GM18870 (cell line): ENCODE measurements at regions not wholly inside any gene's neighbourhood (a gene's known extent, or its start where the extent isn't known, plus 50 kb on each side); places are given as distances from the start of the nearest gene placed in this dataset.
"Not testable (repeated sequence)": the region's sequence is repeated elsewhere in the genome, so short reads cannot be mapped to it uniquely, and the experiment has no call there.

Experiments used
- ATAC-seq: cut with Tn5 transposase; IDR thresholded peaks from one replicate; pipeline ENCODE4 v1.9.1; 2021; ENCODE audit warnings: moderate library complexity; ENCODE audit not compliant: unreplicated experiment

DNA sequence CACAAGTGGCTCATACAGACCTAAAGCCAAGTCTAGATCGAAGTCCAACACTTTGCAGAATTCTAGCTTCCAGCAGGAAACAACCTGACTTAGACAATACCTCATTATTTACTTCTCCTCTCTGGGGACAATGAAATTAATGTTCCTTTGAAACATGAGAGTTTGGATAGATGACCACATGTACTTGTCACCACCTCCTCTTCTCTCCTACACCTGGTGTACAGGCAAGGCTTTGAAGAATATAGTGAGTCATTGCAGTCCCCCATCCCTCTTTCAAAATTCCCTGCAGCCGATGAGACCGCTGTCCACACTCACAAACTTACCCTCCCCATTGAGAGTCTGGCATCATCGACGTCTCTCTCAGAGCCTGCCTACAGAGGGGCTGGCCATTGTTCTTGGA is 189.0 kb upstream of the HES1 start:
- ATAC-seq: no peak

GRCh38 chr3:193947596-193947995 is 188.4 kb upstream of the HES1 start:
- ATAC-seq: no peak

DNA sequence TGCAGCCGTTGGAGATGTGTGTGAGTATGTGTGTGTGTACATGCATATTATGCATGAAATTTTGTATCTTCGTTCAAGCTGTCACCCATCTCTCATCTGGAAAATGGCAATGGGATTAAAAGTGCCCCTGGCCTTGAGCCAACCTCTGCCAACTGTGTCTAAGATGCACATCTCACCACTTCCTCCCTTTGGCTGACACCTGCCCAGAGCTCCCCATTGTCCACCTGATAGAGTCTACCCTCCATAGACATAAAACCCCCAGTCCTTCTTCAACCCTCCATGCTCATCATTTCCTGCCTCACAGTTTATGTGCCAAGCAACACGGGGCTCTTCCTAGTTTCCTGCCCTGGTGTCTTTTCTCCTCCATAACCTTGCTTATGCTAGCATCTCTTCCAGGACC is 187.5 kb upstream of the HES1 start:
- no peak for ATAC-seq

DNA sequence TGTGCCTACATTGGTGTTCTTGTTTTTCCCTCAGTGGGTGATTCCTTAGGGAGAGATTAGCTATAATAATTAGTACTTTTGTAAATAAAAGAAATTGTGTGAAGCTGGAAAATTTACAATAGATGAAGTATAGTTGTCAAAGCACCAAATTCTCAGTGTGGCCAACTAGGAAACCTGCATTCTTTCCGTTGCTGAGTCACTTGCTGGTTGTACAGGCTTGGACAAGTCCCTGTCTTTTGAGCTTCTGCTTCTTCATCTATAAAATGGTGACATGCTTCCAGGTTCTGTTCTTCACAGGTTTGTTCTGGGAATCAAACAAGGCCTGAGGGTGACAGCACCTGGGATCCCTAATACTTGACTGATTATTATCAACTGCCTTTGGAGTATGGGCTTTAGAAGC is 184.1 kb upstream of the HES1 start:
- no peak for ATAC-seq

DNA sequence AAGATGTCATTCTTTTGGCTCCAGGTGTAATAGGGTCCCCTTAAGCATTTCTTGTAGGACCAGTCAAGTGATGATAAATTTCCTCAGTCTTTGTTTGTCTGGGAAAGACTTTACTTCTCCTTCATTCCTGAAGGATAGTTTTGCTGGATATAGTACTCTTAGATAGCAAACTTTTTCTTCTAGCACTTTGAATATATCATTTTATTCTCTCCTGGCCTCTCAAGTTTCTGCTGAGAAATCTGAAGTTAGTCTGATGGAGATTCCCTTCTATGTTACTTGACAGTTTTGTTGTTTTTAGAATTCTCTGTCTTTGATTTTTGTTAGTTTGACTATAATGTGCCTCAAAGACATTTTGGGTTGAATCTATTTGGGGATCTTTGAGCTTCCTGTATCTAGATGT is 181.2 kb upstream of the HES1 start:
- no peak for ATAC-seq

DNA sequence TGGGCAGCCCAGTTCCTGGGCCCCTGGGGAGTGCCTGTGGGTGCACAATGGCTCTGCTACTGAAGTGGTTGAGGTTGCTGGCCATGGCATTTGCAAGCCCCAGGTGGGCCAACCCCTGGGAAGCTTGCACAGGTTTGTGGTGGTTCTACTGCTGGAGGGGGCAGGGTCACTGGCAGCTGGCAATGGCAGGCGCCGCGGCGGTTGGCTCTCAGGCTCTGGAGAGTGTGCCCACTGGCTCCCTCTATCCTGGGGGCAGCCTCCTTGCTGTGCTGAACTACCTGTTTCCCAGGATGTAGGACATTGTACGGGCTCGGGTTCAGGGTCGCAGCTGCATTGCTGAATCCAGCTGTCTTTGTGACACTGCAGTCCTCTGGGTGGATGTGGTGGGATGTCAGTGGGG is 180.2 kb upstream of the HES1 start:
- no peak for ATAC-seq

DNA sequence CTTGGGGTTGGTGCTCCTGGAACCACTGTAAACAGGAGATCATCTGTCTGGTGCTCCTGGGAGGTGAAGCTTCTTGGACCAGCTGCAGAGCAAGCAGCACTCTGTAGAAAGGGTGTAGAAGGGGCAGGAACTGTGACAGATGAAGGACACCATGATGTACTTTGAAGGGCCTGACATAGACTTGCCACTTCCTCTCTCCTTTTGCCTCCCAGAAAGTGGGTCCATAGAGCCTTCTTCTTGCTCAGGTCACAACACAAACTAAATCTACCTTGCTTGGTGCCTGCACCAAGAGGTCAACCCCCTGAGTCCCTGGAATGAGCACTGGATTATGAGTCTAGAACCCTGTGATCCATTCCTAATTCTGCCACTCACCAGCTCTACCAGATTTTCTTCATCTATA is 176.1 kb upstream of the HES1 start:
- ATAC-seq: no peak

GRCh38 chr3:193960487-193961274 is 175.3 kb upstream of the HES1 start:
- ATAC-seq: no peak

DNA sequence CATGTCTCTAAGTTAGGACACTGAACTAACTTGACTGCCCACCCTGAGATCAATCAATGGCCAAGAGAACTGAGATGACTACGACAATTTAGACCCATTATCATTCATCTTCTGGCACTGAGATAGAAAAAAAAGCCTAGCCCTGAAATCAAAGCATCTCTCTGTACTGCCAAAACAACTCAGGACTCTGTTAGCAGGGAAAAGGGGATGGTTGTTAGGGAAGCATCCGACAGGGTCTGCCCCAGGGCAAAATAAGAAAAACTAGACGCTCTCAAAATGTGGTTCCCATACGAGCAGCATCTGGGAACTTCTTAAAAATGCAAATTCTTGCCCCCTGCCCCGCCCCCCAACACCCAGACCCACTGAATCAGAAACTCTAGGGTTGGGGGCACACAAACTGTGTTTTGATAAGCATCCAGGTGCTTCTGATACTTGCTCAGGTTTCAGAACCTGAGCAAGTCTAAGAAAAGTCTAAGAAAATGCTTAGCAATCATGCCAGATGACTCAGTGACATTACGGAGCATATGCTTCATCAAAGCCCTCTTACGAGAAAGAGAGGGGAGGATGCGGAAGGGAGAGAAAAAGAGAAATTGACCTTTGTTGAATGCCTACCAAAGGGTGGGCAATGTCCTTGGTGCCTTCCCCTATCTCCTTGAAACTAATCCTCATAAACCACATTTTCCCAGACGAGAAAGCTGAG is 172.8 kb upstream of the HES1 start:
- no peak for ATAC-seq

DNA sequence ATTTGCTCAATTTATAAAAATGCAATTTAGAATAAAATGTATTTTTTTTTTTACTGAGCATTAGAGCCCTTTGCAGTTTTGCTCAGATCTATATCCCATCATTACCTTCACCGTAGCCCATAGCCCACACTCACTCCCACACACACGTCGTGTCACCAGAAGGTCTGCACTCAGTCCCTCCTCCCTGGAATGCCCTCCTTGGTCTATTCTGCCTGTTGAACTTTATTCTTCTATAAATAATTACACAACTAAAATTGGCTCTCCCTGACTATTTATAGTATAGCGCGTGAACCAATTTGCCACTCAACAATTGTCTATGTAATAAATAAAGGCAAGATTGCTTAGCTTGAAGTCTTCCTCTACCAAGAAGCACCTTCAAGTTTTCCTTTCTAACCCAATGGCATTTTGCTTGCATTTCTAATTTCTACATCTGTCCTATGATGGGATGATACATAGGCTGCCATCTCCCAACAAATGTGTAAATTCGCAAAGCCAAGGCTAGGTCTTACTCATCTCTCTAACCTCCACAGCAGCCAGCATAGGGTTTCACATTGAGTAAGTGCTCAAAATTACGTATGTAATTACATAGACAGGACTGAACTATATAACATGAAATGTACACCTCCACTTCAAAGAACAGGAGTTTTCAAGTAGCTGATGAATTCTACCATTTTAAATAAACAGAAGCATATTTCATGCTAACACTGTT is 172.0 kb upstream of the HES1 start:
- peak; percentile 97 for ATAC-seq

DNA sequence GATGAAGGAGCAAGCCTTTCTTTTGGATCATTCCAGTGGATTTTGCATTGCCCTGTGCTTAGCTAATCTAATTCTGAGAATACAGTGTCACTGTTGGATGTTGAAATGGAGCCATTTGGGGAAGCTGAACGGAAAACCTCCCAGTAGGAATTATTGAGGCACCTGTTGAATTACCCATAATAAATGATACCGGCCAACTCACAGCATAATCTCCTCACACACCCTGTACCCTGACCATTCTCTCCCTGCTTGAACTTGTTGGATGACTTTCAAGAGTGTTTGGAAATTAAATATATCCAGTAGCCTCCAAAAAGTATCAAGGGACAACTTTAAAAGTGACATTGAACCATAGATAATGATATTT is 171.4 kb upstream of the HES1 start:
- ATAC-seq: peak; percentile 14

DNA sequence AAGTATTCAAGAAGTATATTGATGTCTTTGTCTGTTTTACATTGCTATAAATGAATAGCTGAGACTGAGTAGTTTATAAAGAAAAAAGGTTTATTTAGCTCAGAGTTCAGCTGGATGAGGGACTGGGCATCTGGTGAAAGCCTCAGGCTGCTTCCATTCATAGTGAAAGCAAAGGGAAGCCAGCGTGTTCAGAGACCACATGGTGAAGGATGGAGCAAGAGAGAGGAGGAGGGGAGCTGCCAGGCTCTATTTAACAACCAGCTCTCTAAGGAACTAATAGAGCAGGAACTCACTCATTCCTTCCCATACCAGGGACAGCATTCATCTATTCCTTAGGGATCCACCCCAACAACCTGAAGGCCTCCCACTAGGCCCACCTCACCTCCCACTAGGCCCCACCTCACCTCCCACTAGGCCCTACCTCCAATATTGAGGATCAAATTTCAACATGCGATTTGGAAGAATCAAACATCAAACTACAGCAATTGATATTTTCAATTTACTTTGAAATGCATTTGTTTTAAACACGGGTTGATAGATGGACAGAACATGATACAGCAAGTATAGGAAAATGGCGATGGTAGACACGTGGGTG is 167.5 kb upstream of the HES1 start:
- no peak for ATAC-seq

DNA sequence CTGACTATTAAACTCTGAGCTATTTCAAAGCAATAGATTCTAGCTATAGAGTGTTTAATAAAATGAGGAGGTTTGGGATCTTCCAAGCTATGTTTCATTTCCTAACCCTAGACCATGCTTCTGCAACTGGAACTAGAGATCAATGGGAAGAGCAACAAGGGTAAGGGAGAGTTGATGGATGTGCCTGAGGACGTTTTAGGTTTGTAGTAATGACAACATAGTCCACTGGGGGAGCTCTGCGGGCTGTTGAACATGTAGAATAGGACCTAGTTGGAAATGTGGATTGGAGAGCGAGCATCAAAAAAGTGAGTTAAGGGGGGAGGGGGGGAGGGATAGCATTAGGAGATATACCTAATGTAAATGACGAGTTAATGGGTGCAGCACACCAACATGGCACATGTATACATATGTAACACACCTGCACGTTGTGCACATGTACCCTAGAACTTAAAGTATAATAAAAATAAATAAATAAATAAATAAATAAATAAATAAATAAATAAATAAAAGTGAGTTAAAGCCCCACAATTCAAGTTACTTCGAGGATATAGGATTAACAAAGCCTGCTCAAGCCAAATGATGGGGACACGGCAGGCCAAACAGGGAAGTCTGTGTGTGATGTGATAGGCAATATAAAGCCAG is 165.7 kb upstream of the HES1 start:
- ATAC-seq: not testable (repeated sequence)

GRCh38 chr3:193970773-193971206 is 165.2 kb upstream of the HES1 start:
- ATAC-seq: peak; percentile 37

DNA sequence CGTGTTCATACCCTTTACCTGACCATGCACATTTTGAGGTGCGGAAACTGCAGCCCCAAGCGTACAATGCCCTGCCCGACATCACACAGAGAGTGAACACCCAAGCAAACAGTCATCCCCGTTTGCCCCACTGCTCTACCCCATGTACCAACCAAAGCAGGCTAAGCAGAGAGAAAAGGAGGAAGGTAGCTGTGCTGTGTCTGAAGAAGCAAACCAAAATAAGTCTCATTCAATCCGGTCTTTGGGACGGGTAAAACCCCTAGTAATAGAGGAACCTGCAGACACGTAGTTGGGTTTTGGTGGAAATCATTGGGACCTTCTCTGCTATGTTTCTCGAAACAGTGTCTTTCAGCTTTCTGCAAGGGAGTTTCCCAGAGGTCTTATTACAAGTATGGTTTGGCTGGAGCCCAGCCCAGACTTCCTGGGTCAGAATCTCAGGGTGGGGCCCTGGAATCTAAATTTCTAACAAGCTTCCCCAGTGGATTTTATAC is 164.6 kb upstream of the HES1 start:
- peak; percentile 65 for ATAC-seq

- no peak for ATAC-seq
These were observed 164.0 kb upstream of the HES1 start for GRCh38 chr3:193971966-193972365.

DNA sequence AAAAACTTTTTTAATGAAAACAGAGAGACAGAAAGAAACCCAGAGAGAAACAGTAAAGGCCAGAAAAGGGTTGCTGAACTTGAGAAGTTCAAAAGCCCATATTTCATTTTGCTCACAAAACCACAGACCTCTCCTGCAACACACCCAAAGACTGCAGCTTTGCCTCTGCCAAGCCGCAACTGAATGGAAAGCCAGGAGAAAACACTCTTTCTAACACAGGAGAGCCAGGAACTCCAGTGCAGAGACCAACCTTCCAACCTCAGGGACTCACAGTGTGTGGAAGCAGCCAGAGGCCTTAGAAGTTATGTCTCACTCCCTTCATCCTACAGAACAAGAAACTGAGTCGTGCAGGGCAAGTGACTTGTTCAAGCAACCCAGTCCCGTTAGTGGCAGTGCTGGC is 163.1 kb upstream of the HES1 start:
- ATAC-seq: no peak

DNA sequence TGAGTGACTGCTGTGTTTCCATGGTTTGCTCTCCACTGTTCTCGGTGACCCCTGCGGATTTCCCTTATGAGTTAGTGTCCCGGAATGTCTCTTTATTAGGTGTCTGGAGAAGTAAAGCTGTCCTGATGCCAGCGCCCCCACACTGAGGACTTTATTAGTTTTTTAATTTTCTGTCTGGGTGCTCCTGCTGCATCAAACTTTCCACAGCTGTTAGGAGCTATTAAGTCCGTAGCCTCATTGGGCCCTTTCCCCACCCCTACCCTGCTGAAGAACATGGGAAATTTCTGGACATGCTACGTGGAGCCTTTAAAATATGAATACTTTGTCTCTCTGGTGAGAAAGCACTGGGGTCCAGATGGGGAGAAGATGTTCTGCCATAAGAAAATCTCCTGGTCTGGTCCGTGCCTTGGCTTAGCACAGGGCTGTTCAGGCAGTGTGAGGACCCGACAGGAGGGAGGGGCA is 161.7 kb upstream of the HES1 start:
- ATAC-seq: no peak

- no peak for ATAC-seq
These were observed 161.0 kb upstream of the HES1 start for GRCh38 chr3:193974671-193975535.

GRCh38 chr3:193977622-193978021 is 158.3 kb upstream of the HES1 start:
- ATAC-seq: no peak
